ENCODE measurements at regions not wholly inside any gene's neighbourhood (a gene's known extent, or its start where the extent isn't known, plus 50 kb on each side); places are given as distances from the start of the nearest gene placed in this dataset.

GRCh38 chr2:146931109-146931508 lies 913.7 kb upstream of the ACVR2A start:
- Mint-ChIP-seq H3K4me1 (ENCODE audit: low read depth, unreplicated experiment) (no peaks in the 10 kb centered on the region), H3K27ac (ENCODE audit: unreplicated experiment) (no peak overlapping the region), H3K4me3 (ENCODE audit: unreplicated experiment) (no peak overlapping the region), H3K9me3 (ENCODE audit: unreplicated experiment) (no peaks in the 10 kb centered on the region), H3K27me3 (ENCODE audit: low read depth, unreplicated experiment) (no peaks in the 10 kb centered on the region), H3K36me3 (ENCODE audit: low read depth, unreplicated experiment) (no peaks in the 10 kb centered on the region)
- Histone ChIP-seq H3K4me3 (ENCODE audit: insufficient read depth, low read depth, low read length) (no peak overlapping the region), H3K27ac (ENCODE audit: low read depth, low read length) (no peak overlapping the region), H3K4me1 (ENCODE audit: insufficient read depth, low read length) (no peaks in the 10 kb centered on the region), H3K79me2 (ENCODE audit: insufficient read depth, low read length) (no peaks in the 10 kb centered on the region), H4K20me1 (ENCODE audit: insufficient read depth, low read length) (no peaks in the 10 kb centered on the region), H3K27me3 (ENCODE audit: insufficient read depth, low read length) (no peaks in the 10 kb centered on the region), H3K9ac (ENCODE audit: low read length) (no peak overlapping the region), H3K4me2 (ENCODE audit: low read length) (no peak overlapping the region), H3K9me3 (ENCODE audit: insufficient read depth, low read depth, low read length) (no peaks in the 10 kb centered on the region), H2AFZ (ENCODE audit: low read depth, low read length) (no peak overlapping the region), H3K36me3 (ENCODE audit: insufficient read depth, low read length) (no peaks in the 10 kb centered on the region)
- FAIRE-seq (no peak), DNase-seq (ENCODE audit: low read depth) (no peak)
- TF ChIP-seq CTCF (IDR thresholded peaks at IDR 0.05; ENCODE audit: insufficient read depth, low read depth, low read length): no peak
- TF ChIP-seq EZH2 (IDR thresholded peaks at IDR 0.05; ENCODE audit: insufficient read depth, low read length): no peak

- Mint-ChIP-seq H3K36me3 (ENCODE audit: low read depth, unreplicated experiment) (no peaks in the 10 kb centered on the region), H3K4me1 (ENCODE audit: low read depth, unreplicated experiment) (no peaks in the 10 kb centered on the region), H3K27me3 (ENCODE audit: low read depth, unreplicated experiment) (no peaks in the 10 kb centered on the region), H3K4me3 (ENCODE audit: unreplicated experiment) (no peak overlapping the region), H3K9me3 (ENCODE audit: unreplicated experiment) (no peaks in the 10 kb centered on the region), H3K27ac (ENCODE audit: unreplicated experiment) (no peak overlapping the region)
- no peak overlapping the region for H2AFZ ChIP-seq (ENCODE audit: low read depth, low read length)
- no peaks in the 10 kb centered on the region for H3K79me2 ChIP-seq (ENCODE audit: insufficient read depth, low read length)
- H3K9me3 ChIP-seq (ENCODE audit: insufficient read depth, low read depth, low read length): no peaks in the 10 kb centered on the region
- H3K4me2 ChIP-seq (ENCODE audit: low read length): no peak overlapping the region
- H3K9ac ChIP-seq (ENCODE audit: low read length): no peak overlapping the region
- no peaks in the 10 kb centered on the region for H4K20me1 ChIP-seq (ENCODE audit: insufficient read depth, low read length)
- H3K4me3 ChIP-seq (ENCODE audit: insufficient read depth, low read depth, low read length): no peak overlapping the region
- no peaks in the 10 kb centered on the region for H3K27me3 ChIP-seq (ENCODE audit: insufficient read depth, low read length)
- no peak overlapping the region for H3K27ac ChIP-seq (ENCODE audit: low read depth, low read length)
- DNase-seq (ENCODE audit: low read depth) (peak; percentile 30), FAIRE-seq (no peak)
- TF ChIP-seq EZH2 (IDR thresholded peaks at IDR 0.05; ENCODE audit: insufficient read depth, low read length): no peak
- TF ChIP-seq CTCF (IDR thresholded peaks at IDR 0.05; ENCODE audit: insufficient read depth, low read depth, low read length): peak; percentile 55
- no peaks in the 10 kb centered on the region for H3K36me3 ChIP-seq (ENCODE audit: insufficient read depth, low read length)
- H3K4me1 ChIP-seq (ENCODE audit: insufficient read depth, low read length): no peaks in the 10 kb centered on the region
These were observed 917.6 kb upstream of the ACVR2A start for GRCh38 chr2:146927080-146927711.

- no peaks in the 10 kb centered on the region for H3K79me2 ChIP-seq (ENCODE audit: insufficient read depth, low read length)
- H3K4me1 ChIP-seq (ENCODE audit: insufficient read depth, low read length): no peaks in the 10 kb centered on the region
- no peak overlapping the region for H2AFZ ChIP-seq (ENCODE audit: low read depth, low read length)
- no peaks in the 10 kb centered on the region for H3K36me3 ChIP-seq (ENCODE audit: insufficient read depth, low read length)
- no peaks in the 10 kb centered on the region for H4K20me1 ChIP-seq (ENCODE audit: insufficient read depth, low read length)
- H3K4me2 ChIP-seq (ENCODE audit: low read length): no peak overlapping the region
- H3K4me3 ChIP-seq (ENCODE audit: insufficient read depth, low read depth, low read length): no peak overlapping the region
- H3K9me3 Mint-ChIP-seq (ENCODE audit: unreplicated experiment): peaks cover 2% of the 10 kb centered on the region
- H3K27me3 ChIP-seq (ENCODE audit: insufficient read depth, low read length): no peaks in the 10 kb centered on the region
- H3K27ac Mint-ChIP-seq (ENCODE audit: unreplicated experiment): no peak overlapping the region
- TF ChIP-seq EZH2 (IDR thresholded peaks at IDR 0.05; ENCODE audit: insufficient read depth, low read length) (no peak), CTCF (IDR thresholded peaks at IDR 0.05; ENCODE audit: insufficient read depth, low read depth, low read length) (no peak)
- no peak for DNase-seq (ENCODE audit: low read depth)
- H3K9me3 ChIP-seq (ENCODE audit: insufficient read depth, low read depth, low read length): no peaks in the 10 kb centered on the region
- no peaks in the 10 kb centered on the region for H3K36me3 Mint-ChIP-seq (ENCODE audit: low read depth, unreplicated experiment)
- H3K4me1 Mint-ChIP-seq (ENCODE audit: low read depth, unreplicated experiment): no peaks in the 10 kb centered on the region
- no peak overlapping the region for H3K9ac ChIP-seq (ENCODE audit: low read length)
- H3K4me3 Mint-ChIP-seq (ENCODE audit: unreplicated experiment): no peak overlapping the region
- no peak for FAIRE-seq
- no peaks in the 10 kb centered on the region for H3K27me3 Mint-ChIP-seq (ENCODE audit: low read depth, unreplicated experiment)
- H3K27ac ChIP-seq (ENCODE audit: low read depth, low read length): no peak overlapping the region
These were observed 926.5 kb upstream of the ACVR2A start for GRCh38 chr2:146918280-146918679.

Data from astrocyte (in vitro differentiated cells and primary cell).